ENCODE measurements at regions not wholly inside any gene's neighbourhood (a gene's known extent, or its start where the extent isn't known, plus 50 kb on each side); places are given as distances from the start of the nearest gene placed in this dataset.
A peak's percentile ranks its signal among the peaks of the same experiment; 100 is the strongest.

- no peaks in the 10 kb centered on the region for H3K9me3 ChIP-seq (replicated peaks; ENCODE audit: control insufficient read depth, low read depth, low read length)
- no peak overlapping the region for H3K4me3 ChIP-seq (ENCODE audit: low read length)
- no peaks in the 10 kb centered on the region for H3K4me1 ChIP-seq (ENCODE audit: control insufficient read depth, insufficient read depth, low read length)
- H3K27me3 ChIP-seq (ENCODE audit: control insufficient read depth, insufficient read depth, low read length), result no peaks in the 10 kb centered on the region
- no peak overlapping the region for H3K27ac ChIP-seq (ENCODE audit: low read length)
- H3K36me3 ChIP-seq (ENCODE audit: control insufficient read depth, insufficient read depth, low read length), result no peaks in the 10 kb centered on the region
- no peak for DNase-seq
Measured at GRCh38 chr5:107792940-107793339, 122.2 kb upstream of the EFNA5 start.

GRCh38 chr5:107790671-107791070, 119.9 kb upstream of the EFNA5 start:
- Histone ChIP-seq H3K36me3 (ENCODE audit: control insufficient read depth, insufficient read depth, low read length) (no peaks in the 10 kb centered on the region), H3K27me3 (ENCODE audit: control insufficient read depth, insufficient read depth, low read length) (no peaks in the 10 kb centered on the region), H3K4me1 (ENCODE audit: control insufficient read depth, insufficient read depth, low read length) (no peaks in the 10 kb centered on the region), H3K9me3 (replicated peaks; ENCODE audit: control insufficient read depth, low read depth, low read length) (no peaks in the 10 kb centered on the region), H3K27ac (ENCODE audit: low read length) (no peak overlapping the region), H3K4me3 (ENCODE audit: low read length) (no peak overlapping the region)
- 82% methylated on average over 2 of the region's 4 CpGs for WGBS (ENCODE audit: insufficient coverage)
- no peak for DNase-seq

- no peaks in the 10 kb centered on the region for H3K4me1 ChIP-seq (ENCODE audit: control insufficient read depth, insufficient read depth, low read length)
- no peak for DNase-seq
- no peaks in the 10 kb centered on the region for H3K36me3 ChIP-seq (ENCODE audit: control insufficient read depth, insufficient read depth, low read length)
- no peak overlapping the region for H3K27ac ChIP-seq (ENCODE audit: low read length)
- H3K4me3 ChIP-seq (ENCODE audit: low read length), result no peak overlapping the region
- no peaks in the 10 kb centered on the region for H3K9me3 ChIP-seq (replicated peaks; ENCODE audit: control insufficient read depth, low read depth, low read length)
- H3K27me3 ChIP-seq (ENCODE audit: control insufficient read depth, insufficient read depth, low read length), result no peaks in the 10 kb centered on the region
- WGBS (ENCODE audit: insufficient coverage), result no CpG with 5 or more reads among the region's 1 CpG
Measured at GRCh38 chr5:107786424-107786823, 115.7 kb upstream of the EFNA5 start.

GRCh38 chr5:107783551-107783950, 112.8 kb upstream of the EFNA5 start:
- WGBS (ENCODE audit: insufficient coverage), result no CpG with 5 or more reads among the region's 2 CpGs
- Histone ChIP-seq H3K27me3 (ENCODE audit: control insufficient read depth, insufficient read depth, low read length) (no peaks in the 10 kb centered on the region), H3K27ac (ENCODE audit: low read length) (no peak overlapping the region), H3K9me3 (replicated peaks; ENCODE audit: control insufficient read depth, low read depth, low read length) (no peaks in the 10 kb centered on the region), H3K36me3 (ENCODE audit: control insufficient read depth, insufficient read depth, low read length) (no peaks in the 10 kb centered on the region), H3K4me3 (ENCODE audit: low read length) (no peak overlapping the region), H3K4me1 (ENCODE audit: control insufficient read depth, insufficient read depth, low read length) (no peaks in the 10 kb centered on the region)
- no peak for DNase-seq

- no peaks in the 10 kb centered on the region for H3K36me3 ChIP-seq (ENCODE audit: control insufficient read depth, insufficient read depth, low read length)
- H3K4me1 ChIP-seq (ENCODE audit: control insufficient read depth, insufficient read depth, low read length), result no peaks in the 10 kb centered on the region
- H3K27ac ChIP-seq (ENCODE audit: low read length), result no peak overlapping the region
- DNase-seq, result no peak
- no peaks in the 10 kb centered on the region for H3K9me3 ChIP-seq (replicated peaks; ENCODE audit: control insufficient read depth, low read depth, low read length)
- no peak overlapping the region for H3K4me3 ChIP-seq (ENCODE audit: low read length)
- H3K27me3 ChIP-seq (ENCODE audit: control insufficient read depth, insufficient read depth, low read length), result no peaks in the 10 kb centered on the region
- WGBS (ENCODE audit: insufficient coverage), result no CpG with 5 or more reads among the region's 4 CpGs
Measured at GRCh38 chr5:107782561-107783169, 111.9 kb upstream of the EFNA5 start.

- Histone ChIP-seq H3K4me3 (ENCODE audit: low read length) (no peak overlapping the region), H3K27ac (ENCODE audit: low read length) (no peak overlapping the region), H3K27me3 (ENCODE audit: control insufficient read depth, insufficient read depth, low read length) (no peaks in the 10 kb centered on the region), H3K4me1 (ENCODE audit: control insufficient read depth, insufficient read depth, low read length) (peaks cover 3% of the 10 kb centered on the region), H3K9me3 (replicated peaks; ENCODE audit: control insufficient read depth, low read depth, low read length) (no peaks in the 10 kb centered on the region), H3K36me3 (ENCODE audit: control insufficient read depth, insufficient read depth, low read length) (no peaks in the 10 kb centered on the region)
- 0% methylated on average over 1 of the region's 1 CpG for WGBS (ENCODE audit: insufficient coverage)
- no peak for DNase-seq
Measured at GRCh38 chr5:107781451-107781850, 110.7 kb upstream of the EFNA5 start.

GRCh38 chr5:107779437-107779836, 108.7 kb upstream of the EFNA5 start:
- peaks cover 3% of the 10 kb centered on the region for H3K4me1 ChIP-seq (ENCODE audit: control insufficient read depth, insufficient read depth, low read length)
- no CpG with 5 or more reads among the region's 2 CpGs for WGBS (ENCODE audit: insufficient coverage)

GRCh38 chr5:107778647-107779046, 107.9 kb upstream of the EFNA5 start:
- peak; percentile 56 for DNase-seq
- 58% methylated on average over 2 of the region's 3 CpGs for WGBS (ENCODE audit: insufficient coverage)
- no peaks in the 10 kb centered on the region for H3K9me3 ChIP-seq (replicated peaks; ENCODE audit: control insufficient read depth, low read depth, low read length)
- no peaks in the 10 kb centered on the region for H3K36me3 ChIP-seq (ENCODE audit: control insufficient read depth, insufficient read depth, low read length)
- no peak overlapping the region for H3K4me3 ChIP-seq (ENCODE audit: low read length)
- peak overlapping the region; percentile 15 for H3K27ac ChIP-seq (ENCODE audit: low read length)
- H3K4me1 ChIP-seq (ENCODE audit: control insufficient read depth, insufficient read depth, low read length), result peaks cover 3% of the 10 kb centered on the region
- H3K27me3 ChIP-seq (ENCODE audit: control insufficient read depth, insufficient read depth, low read length), result no peaks in the 10 kb centered on the region

More at GRCh38 chr5:107779437-107779836, 108.7 kb upstream of the EFNA5 start:
- Histone ChIP-seq H3K27me3 (ENCODE audit: control insufficient read depth, insufficient read depth, low read length) (no peaks in the 10 kb centered on the region), H3K4me3 (ENCODE audit: low read length) (no peak overlapping the region), H3K36me3 (ENCODE audit: control insufficient read depth, insufficient read depth, low read length) (no peaks in the 10 kb centered on the region), H3K27ac (ENCODE audit: low read length) (no peak overlapping the region), H3K9me3 (replicated peaks; ENCODE audit: control insufficient read depth, low read depth, low read length) (no peaks in the 10 kb centered on the region)
- DNase-seq, result peak; percentile 29

GRCh38 chr5:107776922-107777740, 106.4 kb upstream of the EFNA5 start:
- H3K27ac ChIP-seq (ENCODE audit: low read length), result no peak overlapping the region
- DNase-seq, result no peak
- no peaks in the 10 kb centered on the region for H3K27me3 ChIP-seq (ENCODE audit: control insufficient read depth, insufficient read depth, low read length)
- H3K4me3 ChIP-seq (ENCODE audit: low read length), result no peak overlapping the region
- WGBS (ENCODE audit: insufficient coverage), result no CpG with 5 or more reads among the region's 6 CpGs
- no peaks in the 10 kb centered on the region for H3K36me3 ChIP-seq (ENCODE audit: control insufficient read depth, insufficient read depth, low read length)
- peaks cover 3% of the 10 kb centered on the region for H3K4me1 ChIP-seq (ENCODE audit: control insufficient read depth, insufficient read depth, low read length)
- no peaks in the 10 kb centered on the region for H3K9me3 ChIP-seq (replicated peaks; ENCODE audit: control insufficient read depth, low read depth, low read length)

GRCh38 chr5:107776506-107776905, 105.8 kb upstream of the EFNA5 start:
- H3K9me3 ChIP-seq (replicated peaks; ENCODE audit: control insufficient read depth, low read depth, low read length), result no peaks in the 10 kb centered on the region
- no peak for DNase-seq
- no peak overlapping the region for H3K4me3 ChIP-seq (ENCODE audit: low read length)
- peaks cover 3% of the 10 kb centered on the region for H3K4me1 ChIP-seq (ENCODE audit: control insufficient read depth, insufficient read depth, low read length)
- no peaks in the 10 kb centered on the region for H3K27me3 ChIP-seq (ENCODE audit: control insufficient read depth, insufficient read depth, low read length)
- WGBS (ENCODE audit: insufficient coverage), result no CpG with 5 or more reads among the region's 3 CpGs
- H3K36me3 ChIP-seq (ENCODE audit: control insufficient read depth, insufficient read depth, low read length), result no peaks in the 10 kb centered on the region
- no peak overlapping the region for H3K27ac ChIP-seq (ENCODE audit: low read length)
